Stimulated activated CD4-positive, alpha-beta T cell treated with anti-CD3 and anti-CD28 coated beads, Interleukin-1b, Interleukin-23, amount 100 ng/mL, for 24 hours (primary cell): ENCODE measurements at regions not wholly inside any gene's neighbourhood (a gene's known extent, or its start where the extent isn't known, plus 50 kb on each side); places are given as distances from the start of the nearest gene placed in this dataset.
"Not testable (repeated sequence)": the region's sequence is repeated elsewhere in the genome, so short reads cannot be mapped to it uniquely, and the experiment has no call there.

Experiments
- DNase-seq, 4 experiments: peaks; one replicate each; pipeline ENCODE4 v3.0.0-alpha.2; 2020; ENCODE audit warnings: low read depth in 4 of 4, low spot score in 1 of 4

DNA sequence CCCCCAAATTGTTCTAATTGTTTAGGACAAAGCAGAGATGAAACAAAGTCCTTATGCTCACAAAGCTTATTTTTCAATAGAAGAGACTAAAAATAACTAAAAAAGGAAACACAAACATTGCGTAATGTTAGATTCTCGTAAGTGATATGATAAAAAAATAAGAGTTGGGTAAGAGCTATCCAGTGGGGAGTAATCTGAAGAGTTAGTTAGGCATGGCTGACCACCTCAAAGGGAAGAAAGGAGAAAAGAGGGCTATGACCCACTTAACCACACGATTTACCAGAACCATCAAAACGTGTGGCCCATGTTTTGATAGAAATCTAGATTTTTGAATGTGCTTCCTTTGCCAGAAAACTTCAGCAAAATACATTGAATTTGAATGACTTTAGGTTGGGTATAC is 1296.8 kb upstream of the NUDT12 start:
- DNase-seq = no peak

DNA sequence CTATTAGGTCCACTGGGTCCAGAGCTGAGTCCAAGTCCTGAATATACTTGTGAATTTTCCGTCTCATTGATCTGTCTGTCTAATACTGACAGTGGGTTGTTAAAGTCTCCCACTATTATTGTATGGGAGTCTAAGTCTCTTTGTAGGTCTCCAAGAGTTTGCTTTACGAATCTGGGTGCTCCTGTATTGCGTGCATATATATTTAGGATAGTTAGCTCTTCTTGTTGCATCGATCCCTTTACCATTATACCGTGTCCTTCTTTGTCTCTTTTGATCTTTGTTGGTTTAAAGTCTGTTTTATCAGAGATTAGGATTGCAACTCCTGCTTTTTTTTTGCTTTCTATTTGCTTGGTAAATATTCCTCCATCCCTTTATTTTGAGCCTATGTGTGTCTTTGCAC is 1289.5 kb upstream of the NUDT12 start:
- not testable (repeated sequence) for DNase-seq

DNA sequence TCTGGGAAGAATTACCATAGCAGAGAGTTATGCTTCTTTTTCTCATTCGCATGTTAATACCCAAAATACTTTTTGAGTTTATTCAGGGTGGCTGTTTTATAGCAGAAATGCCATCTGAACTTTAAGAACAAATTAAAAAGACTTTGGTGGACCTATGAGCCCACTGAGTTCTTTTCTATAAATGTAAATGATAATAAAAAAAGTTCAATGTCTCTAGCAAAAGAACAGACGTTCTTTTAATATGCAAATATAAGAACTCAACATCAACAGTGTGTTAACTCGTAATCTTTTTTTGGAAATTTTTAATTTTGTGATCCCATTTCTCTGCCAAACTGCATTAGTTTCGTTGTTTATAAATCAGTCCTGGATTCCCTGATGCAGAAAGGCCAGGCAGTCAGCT is 1283.0 kb upstream of the NUDT12 start:
- DNase-seq = no peak

DNA sequence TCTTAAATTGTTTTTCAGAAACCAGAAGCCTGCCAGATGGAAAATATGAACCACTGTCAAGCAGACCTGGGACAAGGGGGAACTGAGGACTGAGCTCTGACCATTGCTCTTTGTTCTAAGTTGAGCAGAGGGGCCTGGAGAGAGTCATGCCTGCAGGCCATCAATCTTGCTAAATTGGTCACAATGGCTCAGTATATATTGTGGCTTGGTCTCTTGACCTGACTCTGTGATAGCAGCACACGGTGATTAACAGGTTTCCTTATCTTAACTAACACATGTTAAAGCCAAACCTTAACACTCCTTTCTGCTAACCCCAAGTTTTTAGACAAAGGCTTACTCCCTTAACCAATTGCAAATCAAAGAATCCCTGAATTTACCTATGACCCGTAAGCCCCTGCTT is 1281.2 kb upstream of the NUDT12 start:
- DNase-seq = no peak

DNA sequence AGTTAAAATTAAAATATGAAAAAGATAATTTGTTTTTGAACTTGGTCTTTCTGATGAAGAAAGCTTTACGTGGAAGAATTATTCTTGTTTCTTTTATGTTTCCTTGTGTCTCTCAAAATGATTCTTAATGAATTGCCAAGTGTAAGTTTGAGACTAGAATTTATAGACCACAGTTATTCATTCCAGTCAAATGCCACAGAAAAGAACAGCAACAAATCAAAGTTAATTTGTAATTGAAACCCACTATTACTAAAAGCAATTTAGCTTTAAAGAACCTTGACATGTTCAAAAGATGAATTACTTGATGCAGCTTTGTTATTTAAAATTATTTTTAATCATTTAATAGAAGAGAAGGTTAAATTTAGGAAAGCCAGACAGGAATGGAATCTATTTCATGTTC is 1277.7 kb upstream of the NUDT12 start:
- no peak for DNase-seq

DNA sequence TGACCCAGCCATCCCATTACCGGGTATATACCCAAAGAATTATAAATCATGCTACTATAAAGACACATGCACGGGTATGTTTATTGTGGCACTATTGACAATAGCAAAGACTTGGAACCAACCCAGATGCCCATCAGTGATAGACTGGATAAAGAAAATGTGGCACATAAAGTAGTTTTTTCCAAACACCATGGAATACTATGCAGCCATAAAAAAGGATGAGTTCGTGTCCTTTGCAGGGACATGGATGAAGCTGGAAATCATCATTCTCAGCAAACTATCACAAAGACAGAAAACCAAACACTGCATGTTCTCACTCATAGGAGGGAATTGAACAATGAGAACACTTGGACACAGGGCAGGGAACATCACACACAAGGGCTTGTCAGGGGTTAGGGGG is 1268.9 kb upstream of the NUDT12 start:
- not testable (repeated sequence) for DNase-seq

DNA sequence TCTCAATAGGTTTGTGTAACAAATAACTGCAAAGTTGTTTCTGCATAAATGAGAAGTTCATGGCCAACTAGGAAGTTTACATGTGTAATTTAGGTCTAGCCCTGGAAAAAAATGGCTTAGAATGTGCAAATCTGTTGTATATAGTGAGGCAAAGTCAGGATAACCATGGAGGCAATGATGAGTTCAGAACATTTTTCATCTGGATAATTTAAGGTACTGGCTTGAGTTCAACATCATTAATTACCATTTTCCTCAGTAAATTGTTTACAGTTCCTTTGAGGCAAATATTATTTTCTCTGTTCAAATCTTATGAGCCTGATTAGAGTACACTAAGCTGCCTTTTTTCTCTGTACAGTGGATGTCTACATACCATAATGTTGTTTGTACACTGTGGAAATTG is 1259.0 kb upstream of the NUDT12 start:
- no peak for DNase-seq

DNA sequence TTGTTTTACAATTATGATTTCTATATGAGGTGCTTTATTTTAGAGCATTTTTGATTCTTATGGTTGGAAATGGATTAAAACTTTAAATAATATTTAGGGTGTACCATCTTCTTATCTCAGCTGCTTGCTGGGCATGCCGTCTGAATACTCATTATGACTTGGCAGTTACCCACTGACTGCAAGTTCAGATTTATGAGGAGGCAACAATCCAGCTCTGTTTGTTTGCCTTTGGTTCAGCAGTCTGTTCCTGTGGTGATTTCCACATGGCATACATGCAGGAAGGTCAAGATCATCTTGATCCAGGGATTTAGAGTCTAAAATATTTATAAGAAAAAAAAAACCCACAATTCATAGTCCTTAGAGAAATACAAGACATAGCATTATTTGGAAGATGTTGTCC is 1254.5 kb upstream of the NUDT12 start:
- DNase-seq = no peak

DNA sequence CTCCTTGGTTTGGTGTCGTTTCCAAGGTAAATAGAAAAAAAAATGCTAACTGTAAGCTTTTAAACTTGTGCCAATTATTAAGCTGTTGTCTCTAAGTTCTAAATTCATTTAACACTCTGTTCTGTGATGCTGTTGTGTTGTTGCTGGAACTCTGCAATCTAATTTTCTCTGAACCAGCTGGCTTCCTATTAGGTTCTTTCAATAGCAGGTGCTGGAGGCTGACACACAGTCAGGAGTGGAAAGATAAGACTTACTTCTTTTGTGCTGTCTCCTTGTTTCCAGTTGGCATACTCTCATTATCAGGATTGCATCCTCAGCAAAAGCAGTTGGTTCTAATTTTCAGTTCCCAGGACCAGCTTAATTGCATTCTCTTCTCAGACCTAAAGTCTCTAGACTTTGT is 1252.6 kb upstream of the NUDT12 start:
- DNase-seq = no peak

DNA sequence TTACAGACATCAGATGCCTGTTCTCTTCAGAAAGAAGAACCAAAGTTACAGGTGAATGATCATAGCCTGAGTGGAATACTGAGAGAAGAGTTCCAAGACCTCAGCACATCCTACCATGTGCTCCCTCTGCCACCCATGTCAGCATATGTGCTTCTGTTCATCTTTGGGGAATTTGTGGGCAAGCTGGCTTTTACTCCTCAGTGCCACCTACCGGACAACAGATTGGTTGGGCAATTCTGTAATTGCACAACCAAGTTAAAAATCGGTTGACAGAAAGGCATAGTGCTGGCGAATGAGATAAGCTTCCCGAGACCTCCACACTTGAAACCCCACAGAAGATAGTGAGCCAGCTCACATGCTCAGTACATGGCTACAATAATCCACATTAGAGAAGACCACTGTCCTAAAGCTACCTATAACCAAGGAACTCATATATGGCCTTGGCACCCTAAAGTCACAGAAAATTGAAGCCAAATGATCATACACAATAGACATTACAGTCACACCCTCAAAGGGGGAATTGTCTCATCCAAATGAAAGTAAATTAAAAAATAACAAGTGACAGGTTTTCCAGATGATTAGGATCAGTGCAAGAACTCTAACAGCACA is 1238.0 kb upstream of the NUDT12 start:
- no peak for DNase-seq

DNA sequence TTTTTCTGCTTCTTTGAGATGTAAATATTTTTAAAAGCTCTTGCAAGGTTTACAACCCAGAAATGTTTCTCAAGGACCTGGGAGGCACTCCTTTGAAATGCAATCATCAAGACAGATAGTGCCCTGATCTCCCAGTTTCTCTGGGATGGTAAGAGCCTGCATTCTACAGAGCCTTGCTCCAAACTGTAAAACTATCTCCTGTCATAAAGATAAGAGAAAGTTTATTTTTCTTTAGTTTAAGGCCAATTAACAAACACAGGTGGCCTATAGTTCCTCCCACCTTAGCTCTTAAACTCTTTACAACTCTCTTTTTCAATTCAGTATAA is 1231.1 kb upstream of the NUDT12 start:
- DNase-seq = no peak

DNA sequence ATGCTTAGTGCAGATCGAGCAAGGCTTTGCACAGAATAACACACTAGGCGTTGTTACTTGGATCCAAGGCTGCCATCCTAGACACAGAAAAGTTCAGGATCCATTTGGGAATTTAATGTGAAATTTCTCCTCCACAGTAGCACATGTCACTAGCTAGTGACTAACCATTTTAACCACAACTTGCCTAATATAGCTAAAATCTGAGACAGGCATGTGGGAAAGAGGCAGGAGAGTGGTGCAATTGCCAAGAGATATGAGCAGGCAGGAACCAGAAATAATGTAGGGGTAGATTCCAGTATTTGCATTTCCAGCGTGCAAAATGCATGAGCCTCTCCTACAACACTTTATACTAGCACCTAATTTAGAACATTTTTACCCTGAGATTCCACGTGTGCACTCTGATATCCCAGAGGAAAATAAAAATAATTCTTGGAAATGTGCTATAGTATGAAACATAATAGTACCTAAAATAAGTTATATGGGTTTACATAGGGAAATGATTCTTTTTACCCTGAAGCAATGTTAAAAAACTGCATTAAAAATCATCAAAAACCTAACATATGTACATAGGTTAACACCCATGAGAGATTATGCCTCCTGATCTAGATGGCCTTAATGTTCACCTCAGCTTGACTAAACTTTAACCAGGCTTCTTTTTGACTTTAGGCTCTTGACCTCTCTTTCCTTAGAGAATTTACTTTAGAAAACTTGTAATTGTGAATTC is 1230.6 kb upstream of the NUDT12 start:
- no peak for DNase-seq

DNA sequence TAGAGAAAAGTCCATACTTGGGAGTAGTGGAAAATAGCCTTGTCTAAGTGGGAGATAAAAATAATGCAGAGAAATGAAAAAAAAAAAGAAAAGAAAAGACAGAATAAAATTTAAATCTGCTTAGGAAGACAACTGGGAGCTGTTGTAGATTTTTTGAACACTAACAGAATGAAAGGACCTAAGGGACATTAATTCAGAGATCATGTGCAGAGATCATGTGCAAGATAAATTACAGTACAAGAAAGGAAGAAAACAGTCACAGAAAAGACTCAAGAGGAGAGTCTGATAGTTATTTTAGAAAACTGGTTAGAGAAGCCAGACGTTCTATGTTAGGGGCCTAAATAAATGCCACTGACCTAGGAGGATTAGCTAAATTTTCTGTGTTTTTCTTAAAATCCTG is 1226.8 kb upstream of the NUDT12 start:
- no peak for DNase-seq

DNA sequence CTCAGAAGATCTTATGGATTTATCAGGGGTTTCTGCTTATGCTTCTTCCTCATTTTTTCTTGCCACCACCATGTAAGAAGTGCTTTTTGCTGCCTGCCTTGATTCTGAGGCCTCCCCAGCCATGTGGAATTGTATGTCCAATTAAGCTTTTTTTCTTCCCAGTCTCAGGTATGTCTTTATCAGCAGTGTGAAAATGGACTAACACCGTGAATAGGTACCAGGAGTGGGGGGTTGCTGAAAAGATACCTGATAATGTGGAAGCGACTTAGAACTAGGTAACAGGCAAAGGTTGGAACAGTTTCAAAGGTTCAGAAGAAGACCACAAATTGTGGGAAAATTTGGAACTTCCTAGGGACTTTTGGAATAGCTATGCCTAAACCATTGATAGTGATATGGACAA is 1222.5 kb upstream of the NUDT12 start:
- no peak for DNase-seq

DNA sequence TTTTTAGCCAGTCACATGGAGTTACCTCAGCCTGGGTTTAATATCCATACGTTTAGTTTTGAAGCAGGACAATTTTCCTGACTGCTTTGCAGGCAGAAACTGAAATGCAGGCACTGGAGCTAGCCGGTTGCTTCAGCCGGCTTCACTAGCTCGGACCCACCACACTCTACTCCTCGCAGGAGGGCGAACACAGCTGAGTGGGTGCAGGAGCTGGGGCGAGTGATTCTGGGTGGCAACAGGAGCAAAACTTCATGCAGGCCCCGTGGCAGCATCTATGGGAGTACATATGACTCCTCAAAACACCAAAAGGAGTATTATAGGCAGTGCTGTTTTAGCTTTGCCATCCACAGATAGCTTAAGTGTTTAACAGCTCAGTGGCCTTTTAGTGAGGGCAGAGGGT is 1211.8 kb upstream of the NUDT12 start:
- DNase-seq = no peak

DNA sequence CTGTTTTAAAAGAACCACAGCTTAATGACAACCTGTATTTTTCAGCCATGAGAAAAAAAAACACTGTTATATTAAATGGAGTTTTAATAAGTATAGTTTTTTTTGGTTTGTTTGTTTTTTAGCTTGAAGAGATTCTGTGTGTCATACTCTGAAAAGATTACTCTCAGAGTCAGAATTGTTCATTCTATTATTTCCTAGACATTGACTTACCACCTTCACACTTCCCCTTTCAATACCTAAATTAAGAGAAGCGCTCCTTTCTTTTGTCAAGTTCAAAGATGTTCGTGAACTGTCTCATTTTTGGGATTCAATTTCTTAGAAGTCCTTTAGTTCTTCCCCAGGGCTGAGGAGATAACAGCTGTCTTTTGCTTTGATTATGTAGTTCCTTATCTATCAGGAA is 1201.6 kb upstream of the NUDT12 start:
- no peak for DNase-seq

DNA sequence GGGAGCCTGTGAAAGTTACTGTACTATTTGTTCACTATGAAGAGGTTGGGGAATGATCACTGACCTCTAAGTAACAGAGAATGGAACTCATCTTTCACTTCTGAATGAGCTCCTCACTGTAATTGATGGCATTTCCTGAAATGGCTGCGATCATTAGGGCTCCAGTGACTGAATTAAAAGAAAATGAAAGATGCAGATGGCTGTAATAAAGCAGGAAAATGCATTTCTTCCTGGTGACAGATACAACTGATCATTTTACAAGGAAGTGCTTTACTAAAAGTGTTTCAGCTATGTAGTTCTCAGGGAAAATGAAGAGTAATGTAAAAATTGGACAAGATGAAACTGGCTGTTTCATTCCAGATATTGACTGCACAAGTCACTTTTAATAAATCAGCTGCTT is 1200.6 kb upstream of the NUDT12 start:
- no peak for DNase-seq

DNA sequence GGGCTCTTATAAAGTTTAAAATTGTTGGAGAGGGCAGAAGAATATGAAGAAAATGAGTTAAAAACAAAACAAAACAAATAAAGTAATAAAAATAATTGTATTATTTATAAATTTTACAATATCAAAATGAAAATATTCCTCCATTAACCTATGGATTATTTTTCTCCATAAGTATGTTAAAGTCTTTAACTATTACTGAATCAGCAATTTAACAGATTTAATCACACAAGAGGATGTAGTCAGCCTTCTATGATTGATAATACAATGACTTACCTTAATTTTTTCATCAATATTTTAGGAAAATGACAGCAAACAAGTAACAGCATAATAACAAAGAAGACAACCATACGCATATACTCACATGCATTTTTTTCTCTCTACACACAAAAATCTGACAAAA is 1195.3 kb upstream of the NUDT12 start:
- no peak for DNase-seq

DNA sequence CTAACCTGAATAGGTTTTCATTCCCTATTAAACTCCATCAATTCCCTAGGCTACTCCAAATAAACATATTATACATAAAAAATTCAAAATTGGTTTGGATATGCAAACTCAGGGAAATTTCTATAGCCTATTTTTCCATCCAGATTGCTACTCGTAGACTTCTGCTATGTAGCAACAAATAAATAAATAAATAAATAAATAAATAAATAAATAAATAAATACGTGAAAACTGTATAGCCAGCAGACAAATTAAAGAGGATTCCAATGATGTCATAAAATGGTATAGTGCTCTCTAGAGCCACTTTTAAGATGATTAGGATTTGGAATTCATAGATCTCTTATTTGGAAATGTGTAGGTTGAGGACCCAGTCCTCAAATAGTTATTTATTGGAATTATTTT is 1193.2 kb upstream of the NUDT12 start:
- DNase-seq = no peak

DNA sequence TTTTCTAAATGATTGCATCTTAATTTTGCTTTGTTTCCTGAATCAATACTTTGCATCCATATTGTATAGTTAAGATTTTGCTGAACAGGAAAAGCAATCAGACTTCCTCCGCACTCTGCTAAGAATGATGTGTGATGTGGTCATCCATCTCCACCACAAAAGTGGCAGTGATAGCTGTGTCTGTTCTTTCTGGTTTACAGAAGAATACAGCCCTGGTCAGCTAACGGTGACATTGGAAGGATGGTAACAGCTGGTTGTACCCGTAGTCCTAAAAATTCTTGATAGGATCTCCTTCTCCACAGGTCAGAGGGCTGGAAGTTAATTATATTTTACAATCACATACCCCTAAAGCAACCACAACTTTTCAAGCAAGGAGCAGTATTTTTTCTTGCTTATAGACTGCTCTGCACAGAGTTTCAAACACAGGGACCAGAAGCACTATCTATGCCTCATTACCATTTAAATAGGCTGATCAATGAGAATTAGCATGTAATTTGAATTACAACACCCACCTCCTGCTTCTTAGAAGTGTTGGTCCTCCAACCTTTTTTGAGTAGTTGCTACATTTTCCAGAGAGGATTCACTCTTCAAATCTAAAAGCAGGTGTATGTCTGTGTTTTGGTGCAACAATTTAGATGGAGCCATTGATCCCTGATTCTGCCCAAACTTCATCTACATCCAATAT is 1191.9 kb upstream of the NUDT12 start:
- no peak for DNase-seq

DNA sequence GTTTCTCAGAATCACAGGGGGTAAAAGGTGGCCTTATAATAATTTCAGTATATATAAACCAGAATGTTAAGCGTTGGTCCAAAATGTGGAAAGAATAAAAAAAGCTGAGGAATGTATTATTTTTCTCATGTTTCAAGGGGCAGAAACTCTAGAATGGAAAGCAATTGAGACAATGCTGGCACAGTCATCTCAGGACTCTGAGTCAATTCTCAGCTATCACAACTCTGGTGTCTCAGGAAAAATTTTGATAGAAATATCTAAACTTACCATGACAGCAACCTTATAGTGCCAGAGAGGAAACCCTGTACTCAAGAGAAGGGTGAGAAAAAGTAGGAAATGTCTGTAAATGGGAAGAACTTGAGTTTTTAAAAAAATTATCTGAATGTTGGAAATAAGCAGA is 1189.4 kb upstream of the NUDT12 start:
- DNase-seq = no peak

DNA sequence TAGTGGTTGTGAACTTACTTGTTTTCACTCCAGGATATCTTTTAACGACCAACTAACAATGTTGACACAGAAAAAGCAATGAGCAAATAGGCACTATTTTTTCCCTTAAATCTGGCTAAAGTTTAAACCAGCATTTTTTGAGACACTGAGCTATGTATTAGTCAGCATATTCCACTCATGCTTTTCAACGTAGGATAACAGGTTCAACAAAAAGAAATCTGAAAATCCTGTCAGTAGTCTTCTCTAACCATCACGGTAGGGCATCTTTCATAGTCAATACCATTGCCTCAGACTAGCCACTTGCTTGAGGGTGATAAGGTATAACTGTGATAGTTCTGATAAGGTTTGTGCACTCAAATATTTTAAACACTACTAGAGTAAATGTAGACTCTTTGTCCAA is 1177.3 kb upstream of the NUDT12 start:
- DNase-seq = no peak

DNA sequence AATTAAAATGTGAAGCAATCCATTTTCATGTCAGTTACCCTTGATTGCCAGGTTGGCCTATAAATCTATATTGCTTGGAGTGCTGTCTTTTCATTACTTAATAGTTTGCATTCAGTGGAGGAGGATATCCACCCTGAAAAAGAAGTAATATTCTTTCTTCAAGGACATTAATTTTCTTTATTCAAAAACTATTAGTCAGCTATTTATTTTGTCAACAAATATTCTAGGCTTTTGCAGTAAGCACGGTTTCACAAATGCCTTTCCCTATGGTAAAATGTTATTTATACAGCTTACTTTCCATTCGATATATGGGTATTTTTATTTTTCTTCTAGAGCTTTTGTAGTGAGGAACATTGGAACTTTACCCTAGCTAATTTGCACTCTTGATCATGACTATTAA is 1176.9 kb upstream of the NUDT12 start:
- DNase-seq = no peak
